GM12878 (cell line): ENCODE measurements at regions not wholly inside any gene's neighbourhood (a gene's known extent, or its start where the extent isn't known, plus 50 kb on each side); places are given as distances from the start of the nearest gene placed in this dataset.

Experiments used
- ATAC-seq: fragments of 200-7000 bp; cut with Tn5 transposase; 3 replicates; pipeline ENCODE4 v1.9.1; 2020; ENCODE audit warnings: mild to moderate bottlenecking, moderate library complexity
- BruUV-seq: library from RNA; stranded (reverse); fragments of 400-500 nt; replicated peaks from 2 replicates; lab custom pipeline; 2021; lab: Mats Ljungman, UMichigan
- CTCF ChIA-PET: fragments of 300-600 bp; sonication (Branson Sonifier 250); formaldehyde crosslinking; extraction: SDS; loops from one replicate; lab custom pipeline; 2021; ENCODE audit warnings: inconsistent platforms; lab: Yijun Ruan, JAX
- POLR2A ChIA-PET: fragments of 350-600 bp; formaldehyde crosslinking; extraction: SDS; loops from one replicate; lab custom pipeline; 2021; ENCODE audit warnings: inconsistent platforms; lab: Charles Lee
- RAD21 ChIA-PET: fragments of 300-600 bp; sonication (Branson Sonifier 250); formaldehyde crosslinking; loops from one replicate; lab custom pipeline; 2023; ENCODE audit warnings: antibody characterized with exemption; ENCODE audit not compliant: unreplicated experiment; lab: Charles Lee
- SMC1A ChIA-PET: fragments of 300-600 bp; sonication (Branson Sonifier 250); formaldehyde crosslinking; loops from one replicate; lab custom pipeline; 2023; ENCODE audit not compliant: unreplicated experiment, uncharacterized antibody; lab: Charles Lee
- DNase-seq: peaks from one replicate; pipeline ENCODE4 v3.0.0-alpha.2; 2011; ENCODE audit warnings: low read depth, low spot score
- FAIRE-seq: peaks from 3 replicates; lab custom pipeline; 2011; peaks lifted over from hg19 to GRCh38; lab: Jason Lieb, UNC
- H2AFZ ChIP-seq: 2 replicates; pipeline ENCODE4 v1.6.0; 2011; ENCODE audit warnings: low read depth, low read length, control low read depth; ENCODE audit not compliant: control insufficient read depth
- H3K27ac ChIP-seq: 2 replicates; pipeline ENCODE4 v1.5.1; 2011; ENCODE audit warnings: control low read depth; ENCODE audit not compliant: control insufficient read depth, insufficient read depth
- H3K27me3 ChIP-seq, 2 experiments: replicated peaks in 1 of 2; 2 replicates each; pipeline versions ENCODE4 v1.6.0 to v1.6.1; 2011; ENCODE audit warnings: low read length in 1 of 2; ENCODE audit not compliant: control insufficient read depth in 2 of 2, insufficient read depth in 2 of 2
- H3K36me3 ChIP-seq, 2 experiments: 2 replicates each; pipeline ENCODE4 v1.5.1; 2011; ENCODE audit warnings: low read length in 1 of 2; ENCODE audit not compliant: control insufficient read depth in 2 of 2, insufficient read depth in 2 of 2
- H3K4me1 ChIP-seq: 2 replicates; pipeline ENCODE4 v1.6.1; 2011; ENCODE audit warnings: mild to moderate bottlenecking, low read length, moderate library complexity, mixed read lengths; ENCODE audit not compliant: control insufficient read depth, insufficient read depth
- H3K4me2 ChIP-seq: 2 replicates; pipeline ENCODE4 v1.6.0; 2011; ENCODE audit warnings: control low read depth; ENCODE audit not compliant: control insufficient read depth, insufficient read depth
- H3K4me3 ChIP-seq: fragments of 200-600 bp; sonication (generic); 2 replicates; pipeline ENCODE4 v1.5.1; 2016
- H3K79me2 ChIP-seq: 2 replicates; pipeline ENCODE4 v1.6.0; 2011; ENCODE audit warnings: low read length; ENCODE audit not compliant: control insufficient read depth, insufficient read depth
- H3K9ac ChIP-seq: 2 replicates; pipeline ENCODE4 v1.8.0; 2011; ENCODE audit warnings: low read length, control low read depth, mixed read lengths; ENCODE audit not compliant: control insufficient read depth, insufficient read depth
- H3K9me3 ChIP-seq: replicated peaks from 3 replicates; pipeline ENCODE4 v1.5.1; 2011; ENCODE audit warnings: mild to moderate bottlenecking, low read length; ENCODE audit not compliant: control insufficient read depth, insufficient read depth
- H4K20me1 ChIP-seq: 2 replicates; pipeline ENCODE4 v1.6.0; 2011; ENCODE audit not compliant: control insufficient read depth, insufficient read depth
- EED ChIP-seq: sonication (generic); IDR thresholded peaks from 2 replicates; pipeline ENCODE4 v1.6.1; 2016; ENCODE audit warnings: antibody characterized with exemption, low read depth
- FOXK2 ChIP-seq: fragments of 450-650 bp; IDR thresholded peaks from 2 replicates; pipeline ENCODE4 v1.6.1; 2017; ENCODE audit warnings: mild to moderate bottlenecking, moderate library complexity
- TCF3 ChIP-seq: IDR thresholded peaks from 2 replicates; pipeline ENCODE4 v1.6.1; 2012; ENCODE audit warnings: low read depth, mild to moderate bottlenecking, low read length, borderline replicate concordance; ENCODE audit not compliant: insufficient read depth
- WGBS: methylation state at CpG from one replicate; pipeline ENCODE4 v1.1.6; 2016; ENCODE audit warnings: low lambda C conversion rate; ENCODE audit not compliant: insufficient replicate concordance, insufficient coverage; ENCODE audit errors: missing lambda C conversion rate; 5-methylcytosine and 5-hydroxymethylcytosine counted together
- in situ Hi-C: fragments of 300-500 bp; cut with MboI; formaldehyde crosslinking; loops from 9 replicates; pipeline ENCODE4 v1.14.3; 2018; ENCODE audit warnings: mixed read lengths
- intact Hi-C: fragments of 100-400 bp; cut with micrococcal nuclease; formaldehyde crosslinking; loops from one replicate; pipeline ENCODE4 v1.14.2; 2022; ENCODE audit not compliant: unreplicated experiment
- TF ChIP-seq, protein P1 (sequence below): fragments of 450-650 bp; IDR thresholded peaks from 2 replicates; pipeline ENCODE4 v1.6.1; 2018; ENCODE audit warnings: mild to moderate bottlenecking, low read depth, moderate library complexity; ENCODE audit not compliant: partially characterized antibody
- TF ChIP-seq, protein P2 (sequence below): IDR thresholded peaks from 2 replicates; pipeline ENCODE4 v1.6.1; 2011; ENCODE audit warnings: borderline replicate concordance, low read depth, mild to moderate bottlenecking, moderate library complexity, low read length; ENCODE audit not compliant: insufficient read depth, poor library complexity, severe bottlenecking

DNA sequence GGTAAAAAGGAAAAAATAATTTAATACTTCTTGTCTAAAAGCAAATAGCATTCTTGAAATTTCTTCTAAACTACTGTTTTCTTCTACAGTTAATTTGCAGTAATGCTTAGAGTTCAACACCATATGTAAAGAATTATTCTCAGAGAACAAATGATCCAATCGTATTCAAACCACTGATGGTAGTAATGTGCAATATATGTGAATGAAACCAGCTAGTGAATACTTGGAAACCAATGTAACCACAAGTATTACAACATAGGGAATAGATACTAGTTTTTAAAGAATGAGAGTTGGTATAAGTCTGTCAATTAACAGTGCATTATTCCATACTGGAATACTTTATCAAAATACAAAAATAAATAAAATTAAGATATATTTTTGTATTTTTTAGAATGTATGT lies 850.0 kb downstream of the DIPK2A start:
- Histone ChIP-seq H3K4me3 (no peak overlapping the region), H3K27ac (no peak overlapping the region), H3K36me3 (no peaks in the 10 kb centered on the region), H3K79me2 (no peaks in the 10 kb centered on the region), H3K4me1 (no peaks in the 10 kb centered on the region), H2AFZ (no peak overlapping the region), H3K9me3 (no peaks in the 10 kb centered on the region), H3K4me2 (no peak overlapping the region), H4K20me1 (no peaks in the 10 kb centered on the region), H3K9ac (no peak overlapping the region), H3K27me3 (no peaks in the 10 kb centered on the region)
- FAIRE-seq (no peak), ATAC-seq (no peak), DNase-seq (no peak)
- TF ChIP-seq TCF3 (no peak), EED (no peak), FOXK2 (no peak)
- TF ChIP-seq, protein P1, sequence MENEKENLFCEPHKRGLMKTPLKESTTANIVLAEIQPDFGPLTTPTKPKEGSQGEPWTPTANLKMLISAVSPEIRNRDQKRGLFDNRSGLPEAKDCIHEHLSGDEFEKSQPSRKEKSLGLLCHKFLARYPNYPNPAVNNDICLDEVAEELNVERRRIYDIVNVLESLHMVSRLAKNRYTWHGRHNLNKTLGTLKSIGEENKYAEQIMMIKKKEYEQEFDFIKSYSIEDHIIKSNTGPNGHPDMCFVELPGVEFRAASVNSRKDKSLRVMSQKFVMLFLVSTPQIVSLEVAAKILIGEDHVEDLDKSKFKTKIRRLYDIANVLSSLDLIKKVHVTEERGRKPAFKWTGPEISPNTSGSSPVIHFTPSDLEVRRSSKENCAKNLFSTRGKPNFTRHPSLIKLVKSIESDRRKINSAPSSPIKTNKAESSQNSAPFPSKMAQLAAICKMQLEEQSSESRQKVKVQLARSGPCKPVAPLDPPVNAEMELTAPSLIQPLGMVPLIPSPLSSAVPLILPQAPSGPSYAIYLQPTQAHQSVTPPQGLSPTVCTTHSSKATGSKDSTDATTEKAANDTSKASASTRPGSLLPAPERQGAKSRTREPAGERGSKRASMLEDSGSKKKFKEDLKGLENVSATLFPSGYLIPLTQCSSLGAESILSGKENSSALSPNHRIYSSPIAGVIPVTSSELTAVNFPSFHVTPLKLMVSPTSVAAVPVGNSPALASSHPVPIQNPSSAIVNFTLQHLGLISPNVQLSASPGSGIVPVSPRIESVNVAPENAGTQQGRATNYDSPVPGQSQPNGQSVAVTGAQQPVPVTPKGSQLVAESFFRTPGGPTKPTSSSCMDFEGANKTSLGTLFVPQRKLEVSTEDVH, result no peak
- TF ChIP-seq, protein P2, sequence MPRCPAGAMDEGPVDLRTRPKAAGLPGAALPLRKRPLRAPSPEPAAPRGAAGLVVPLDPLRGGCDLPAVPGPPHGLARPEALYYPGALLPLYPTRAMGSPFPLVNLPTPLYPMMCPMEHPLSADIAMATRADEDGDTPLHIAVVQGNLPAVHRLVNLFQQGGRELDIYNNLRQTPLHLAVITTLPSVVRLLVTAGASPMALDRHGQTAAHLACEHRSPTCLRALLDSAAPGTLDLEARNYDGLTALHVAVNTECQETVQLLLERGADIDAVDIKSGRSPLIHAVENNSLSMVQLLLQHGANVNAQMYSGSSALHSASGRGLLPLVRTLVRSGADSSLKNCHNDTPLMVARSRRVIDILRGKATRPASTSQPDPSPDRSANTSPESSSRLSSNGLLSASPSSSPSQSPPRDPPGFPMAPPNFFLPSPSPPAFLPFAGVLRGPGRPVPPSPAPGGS, result no peak
- intact Hi-C loops, result no loop called here
- ChIA-PET POLR2A (no interaction called here), RAD21 (no interaction called here), CTCF (no interaction called here), SMC1A (no interaction called here)
- no TSS peak for BruUV-seq
- WGBS, result 6% methylated on average over 1 of the region's 1 CpG
- in situ Hi-C loops, result no loop called here
